ENCODE measurements at regions not wholly inside any gene's neighbourhood (a gene's known extent, or its start where the extent isn't known, plus 50 kb on each side); places are given as distances from the start of the nearest gene placed in this dataset.

- no peak for TF ChIP-seq CTCF (IDR thresholded peaks at IDR 0.05)
- Histone ChIP-seq H3K27me3 (no peaks in the 10 kb centered on the region), H3K4me1 (no peaks in the 10 kb centered on the region), H3K9me3 (no peaks in the 10 kb centered on the region), H3K36me3 (no peaks in the 10 kb centered on the region), H3K27ac (no peak overlapping the region), H3K4me3 (no peak overlapping the region)
- DNase-seq (ENCODE audit: low spot score) = no peak
These were observed 416.8 kb upstream of the NCAM2 start for GRCh38 chr21:20581361-20581760.

GRCh38 chr21:20591284-20591683, 406.9 kb upstream of the NCAM2 start:
- Histone ChIP-seq H3K27ac (no peak overlapping the region), H3K27me3 (no peaks in the 10 kb centered on the region), H3K9me3 (no peaks in the 10 kb centered on the region), H3K4me3 (no peak overlapping the region), H3K36me3 (no peaks in the 10 kb centered on the region), H3K4me1 (no peaks in the 10 kb centered on the region)
- DNase-seq (ENCODE audit: low spot score) = no peak
- TF ChIP-seq CTCF (IDR thresholded peaks at IDR 0.05) = no peak

GRCh38 chr21:20592463-20592862, 405.7 kb upstream of the NCAM2 start:
- H3K4me3 ChIP-seq = no peak overlapping the region
- no peak overlapping the region for H3K27ac ChIP-seq
- no peak for DNase-seq (ENCODE audit: low spot score)
- no peaks in the 10 kb centered on the region for H3K27me3 ChIP-seq
- H3K4me1 ChIP-seq = no peaks in the 10 kb centered on the region
- no peak for TF ChIP-seq CTCF (IDR thresholded peaks at IDR 0.05)
- no peaks in the 10 kb centered on the region for H3K36me3 ChIP-seq
- H3K9me3 ChIP-seq = no peaks in the 10 kb centered on the region

- H3K4me1 ChIP-seq = no peaks in the 10 kb centered on the region
- H3K27ac ChIP-seq = no peak overlapping the region
- H3K36me3 ChIP-seq = no peaks in the 10 kb centered on the region
- no peak for TF ChIP-seq CTCF (IDR thresholded peaks at IDR 0.05)
- DNase-seq (ENCODE audit: low spot score) = no peak
- H3K9me3 ChIP-seq = no peaks in the 10 kb centered on the region
- H3K27me3 ChIP-seq = no peaks in the 10 kb centered on the region
- H3K4me3 ChIP-seq = no peak overlapping the region
These were observed 395.0 kb upstream of the NCAM2 start for GRCh38 chr21:20603236-20603635.

- Histone ChIP-seq H3K27ac (no peak overlapping the region), H3K27me3 (no peaks in the 10 kb centered on the region), H3K4me3 (no peak overlapping the region), H3K4me1 (no peaks in the 10 kb centered on the region), H3K9me3 (no peaks in the 10 kb centered on the region), H3K36me3 (no peaks in the 10 kb centered on the region)
- no peak for TF ChIP-seq CTCF (IDR thresholded peaks at IDR 0.05)
- no peak for DNase-seq (ENCODE audit: low spot score)
These were observed 387.2 kb upstream of the NCAM2 start for GRCh38 chr21:20611008-20611407.

GRCh38 chr21:20613654-20614053, 384.6 kb upstream of the NCAM2 start:
- H3K4me1 ChIP-seq = no peaks in the 10 kb centered on the region
- DNase-seq (ENCODE audit: low spot score) = no peak

More at GRCh38 chr21:20613654-20614053, 384.6 kb upstream of the NCAM2 start:
- H3K36me3 ChIP-seq = no peaks in the 10 kb centered on the region
- H3K9me3 ChIP-seq = no peaks in the 10 kb centered on the region
- no peak overlapping the region for H3K27ac ChIP-seq
- no peaks in the 10 kb centered on the region for H3K27me3 ChIP-seq
- no peak overlapping the region for H3K4me3 ChIP-seq
- no peak for TF ChIP-seq CTCF (IDR thresholded peaks at IDR 0.05)

Measured in right atrium auricular region (tissue), 2 donors.